ENCODE measurements at regions not wholly inside any gene's neighbourhood (a gene's known extent, or its start where the extent isn't known, plus 50 kb on each side); places are given as distances from the start of the nearest gene placed in this dataset.

- TF ChIP-seq, protein P1, sequence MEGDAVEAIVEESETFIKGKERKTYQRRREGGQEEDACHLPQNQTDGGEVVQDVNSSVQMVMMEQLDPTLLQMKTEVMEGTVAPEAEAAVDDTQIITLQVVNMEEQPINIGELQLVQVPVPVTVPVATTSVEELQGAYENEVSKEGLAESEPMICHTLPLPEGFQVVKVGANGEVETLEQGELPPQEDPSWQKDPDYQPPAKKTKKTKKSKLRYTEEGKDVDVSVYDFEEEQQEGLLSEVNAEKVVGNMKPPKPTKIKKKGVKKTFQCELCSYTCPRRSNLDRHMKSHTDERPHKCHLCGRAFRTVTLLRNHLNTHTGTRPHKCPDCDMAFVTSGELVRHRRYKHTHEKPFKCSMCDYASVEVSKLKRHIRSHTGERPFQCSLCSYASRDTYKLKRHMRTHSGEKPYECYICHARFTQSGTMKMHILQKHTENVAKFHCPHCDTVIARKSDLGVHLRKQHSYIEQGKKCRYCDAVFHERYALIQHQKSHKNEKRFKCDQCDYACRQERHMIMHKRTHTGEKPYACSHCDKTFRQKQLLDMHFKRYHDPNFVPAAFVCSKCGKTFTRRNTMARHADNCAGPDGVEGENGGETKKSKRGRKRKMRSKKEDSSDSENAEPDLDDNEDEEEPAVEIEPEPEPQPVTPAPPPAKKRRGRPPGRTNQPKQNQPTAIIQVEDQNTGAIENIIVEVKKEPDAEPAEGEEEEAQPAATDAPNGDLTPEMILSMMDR (IDR thresholded peaks at IDR 0.05; ENCODE audit: low read depth, low read length) = no peak
- DNase-seq (ENCODE audit: low read depth in 2 of 2) = no peak
- no peak overlapping the region for H3K4me3 ChIP-seq (replicated peaks in 1 of 2; ENCODE audit: low read depth in 2 of 2, low read length in 2 of 2)
Measured at GRCh38 chr7:50181081-50181480, 88.0 kb upstream of the ZPBP start.

DNA sequence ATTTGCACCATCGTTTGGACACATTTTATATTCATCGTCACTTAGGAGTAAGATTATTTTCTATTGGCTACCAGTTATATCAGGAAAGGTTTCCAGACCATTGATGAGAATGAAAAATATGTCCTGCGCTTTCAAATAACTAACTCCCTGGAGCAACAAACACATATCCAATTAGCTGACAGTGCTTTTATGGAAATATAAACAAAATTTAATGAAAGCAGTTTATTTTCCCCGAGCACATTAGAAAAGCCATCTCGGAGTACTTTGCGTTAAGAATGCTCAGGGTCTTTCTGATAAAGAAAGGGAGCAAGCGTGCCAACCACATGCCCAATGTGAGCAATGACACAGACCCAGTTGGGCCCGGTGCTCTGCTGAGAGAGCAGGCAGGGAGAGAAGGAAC is 85.1 kb upstream of the ZPBP start:
- no peak overlapping the region for H3K4me3 ChIP-seq (replicated peaks in 1 of 2; ENCODE audit: low read depth in 2 of 2, low read length in 2 of 2)
- TF ChIP-seq, protein P1 (IDR thresholded peaks at IDR 0.05; ENCODE audit: low read depth, low read length) = no peak
- DNase-seq (ENCODE audit: low read depth in 2 of 2) = no peak

GRCh38 chr7:50174948-50175347 is 81.9 kb upstream of the ZPBP start:
- no peak for DNase-seq (ENCODE audit: low read depth in 2 of 2)
- TF ChIP-seq, protein P1 (IDR thresholded peaks at IDR 0.05; ENCODE audit: low read depth, low read length) = no peak
- no peak overlapping the region for H3K4me3 ChIP-seq (replicated peaks in 1 of 2; ENCODE audit: low read depth in 2 of 2, low read length in 2 of 2)

- TF ChIP-seq, protein P1 (IDR thresholded peaks at IDR 0.05; ENCODE audit: low read depth, low read length) = no peak
- H3K4me3 ChIP-seq (replicated peaks in 1 of 2; ENCODE audit: low read depth in 2 of 2, low read length in 2 of 2) = no peak overlapping the region
- DNase-seq (ENCODE audit: low read depth in 2 of 2) = no peak
Measured at GRCh38 chr7:50166997-50167965, 74.2 kb upstream of the ZPBP start.

DNA sequence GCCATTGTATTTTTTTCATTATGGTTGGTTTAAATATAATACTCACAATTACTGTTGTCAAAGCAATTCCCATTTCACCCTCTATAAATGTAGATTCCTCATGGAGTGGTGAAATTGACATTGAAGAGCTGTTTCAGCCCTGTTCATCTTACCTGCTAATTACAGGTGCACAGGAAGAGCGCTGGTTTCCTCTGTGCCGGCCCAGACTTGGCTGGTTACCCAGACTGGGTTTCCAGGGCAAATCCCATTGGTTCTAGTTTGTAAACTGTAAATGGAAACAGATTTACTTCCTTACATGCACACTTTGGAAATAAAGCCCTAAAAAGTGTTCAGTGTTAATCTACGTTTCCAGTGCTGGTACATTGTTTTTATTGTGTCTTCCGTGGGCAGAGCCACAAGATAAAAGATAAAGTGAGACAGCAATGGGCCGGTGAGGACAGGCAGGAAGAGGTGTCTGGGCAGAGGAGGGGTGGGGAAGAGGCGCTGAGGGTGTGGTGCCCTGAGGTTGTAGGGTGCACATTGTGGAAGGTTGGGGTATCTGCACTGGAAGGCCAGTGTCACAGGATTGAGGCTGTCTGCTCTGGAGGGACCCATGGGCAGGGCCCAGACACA is 71.6 kb upstream of the ZPBP start:
- H3K4me3 ChIP-seq (replicated peaks in 1 of 2; ENCODE audit: low read depth in 2 of 2, low read length in 2 of 2) = no peak overlapping the region
- DNase-seq (ENCODE audit: low read depth in 2 of 2) = no peak
- TF ChIP-seq, protein P1 (IDR thresholded peaks at IDR 0.05; ENCODE audit: low read depth, low read length) = no peak

DNA sequence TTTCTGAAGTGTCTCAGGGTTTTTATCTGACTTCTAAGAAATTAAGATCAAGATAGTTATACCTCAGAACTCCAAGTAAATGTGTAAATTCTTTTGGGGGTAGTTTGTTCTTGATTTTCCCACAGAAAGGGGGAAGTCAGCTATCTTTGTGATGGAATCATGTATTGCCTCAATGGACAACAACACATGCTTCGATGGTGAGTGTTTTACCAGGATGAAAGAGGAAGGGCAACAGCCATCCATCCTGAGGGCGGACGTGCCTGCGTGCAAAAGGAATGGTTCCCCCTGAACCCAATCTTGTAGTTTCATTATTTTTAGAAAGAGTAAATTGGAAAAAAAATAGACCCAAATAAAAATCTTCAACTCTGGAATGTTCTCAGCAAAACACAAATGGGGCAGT is 67.2 kb upstream of the ZPBP start:
- DNase-seq (ENCODE audit: low read depth in 2 of 2) = no peak
- TF ChIP-seq, protein P1 (IDR thresholded peaks at IDR 0.05; ENCODE audit: low read depth, low read length) = no peak
- no peak overlapping the region for H3K4me3 ChIP-seq (replicated peaks in 1 of 2; ENCODE audit: low read depth in 2 of 2, low read length in 2 of 2)

Data from cardiac fibroblast (primary cell).